ENCODE measurements at regions not wholly inside any gene's neighbourhood (a gene's known extent, or its start where the extent isn't known, plus 50 kb on each side); places are given as distances from the start of the nearest gene placed in this dataset.

GRCh38 chr2:2812117-2812516 lies 481.0 kb upstream of the MYT1L start:
- intact Hi-C loops (cut with micrococcal nuclease) = no loop called here
- Histone ChIP-seq H2AFZ (ENCODE audit: low read depth, low read length, poor library complexity, severe bottlenecking) (no peak overlapping the region), H3K27me3 (ENCODE audit: insufficient read depth, low read length) (peaks cover 18% of the 10 kb centered on the region; the same call in 1 of the 2 replicates), H3K79me2 (ENCODE audit: insufficient read depth, low read length) (no peaks in the 10 kb centered on the region), H3K9me2 (ENCODE audit: insufficient read depth) (no peaks in the 10 kb centered on the region), H3K4me3 (replicated peaks in 1 of 2; ENCODE audit: low read depth in 1 of 2, low read length in 2 of 2) (no peak overlapping the region), H3K4me2 (ENCODE audit: low read length) (no peak overlapping the region), H3K9ac (ENCODE audit: low read length) (no peak overlapping the region), H3K27ac (ENCODE audit: low read depth, low read length) (no peak overlapping the region), H3K9me3 (ENCODE audit: control insufficient read depth in 1 of 2, insufficient read depth in 1 of 2, low read depth in 1 of 2, low read length in 2 of 2) (no peaks in the 10 kb centered on the region), H3K36me3 (ENCODE audit: control insufficient read depth in 1 of 2, insufficient read depth in 2 of 2, low read length in 2 of 2) (no peaks in the 10 kb centered on the region), H4K20me1 (ENCODE audit: insufficient read depth) (no peaks in the 10 kb centered on the region), H3K4me1 (ENCODE audit: control insufficient read depth in 1 of 2, insufficient read depth in 2 of 2, low read length in 2 of 2) (no peaks in the 10 kb centered on the region)
- DNase-seq (ENCODE audit: low read depth, low spot score) = no peak
- no TSS peak for BruUV-seq (replicated peaks)
- ChIA-PET POLR2A (no interaction called here), RAD21 (ENCODE audit: low non-redundant PET in 1 of 2, low total read pairs in 2 of 2, uncharacterized antibody in 2 of 2, unreplicated experiment in 2 of 2) (no interaction called here), CTCF (no interaction called here)
- no peak for ATAC-seq
- TF ChIP-seq REST (IDR thresholded peaks at IDR 0.05; ENCODE audit: low read depth) (no peak), FOSL1 (IDR thresholded peaks at IDR 0.05; ENCODE audit: low read depth) (no peak), POLR2A (IDR thresholded peaks at IDR 0.05; ENCODE audit: borderline replicate concordance, extremely low read depth, insufficient read depth, insufficient read length) (no peak), EZH2phosphoT487 (IDR thresholded peaks at IDR 0.05; ENCODE audit: borderline replicate concordance) (no peak), ELF1 (IDR thresholded peaks at IDR 0.05; ENCODE audit: borderline replicate concordance, low read depth) (no peak), CEBPB (IDR thresholded peaks at IDR 0.05; ENCODE audit: low read depth) (no peak), CTCF (IDR thresholded peaks at IDR 0.05 in 2 of 3, conservative IDR thresholded peaks at IDR 0.05 in 1 of 3; ENCODE audit: borderline replicate concordance in 1 of 3, insufficient read depth in 1 of 3, low read depth in 2 of 3, low read length in 2 of 3) (no peak), MAX (IDR thresholded peaks at IDR 0.05) (no peak), SP1 (IDR thresholded peaks at IDR 0.05; ENCODE audit: low read depth) (no peak)

Measured in HCT116 (cell line).